GM21360 (cell line): ENCODE measurements at regions not wholly inside any gene's neighbourhood (a gene's known extent, or its start where the extent isn't known, plus 50 kb on each side); places are given as distances from the start of the nearest gene placed in this dataset.
"Not testable (repeated sequence)": the region's sequence is repeated elsewhere in the genome, so short reads cannot be mapped to it uniquely, and the experiment has no call there.

Experiments used
- ATAC-seq: cut with Tn5 transposase; IDR thresholded peaks from one replicate; pipeline ENCODE4 v1.9.1; 2021; ENCODE audit warnings: mild to moderate bottlenecking, moderate library complexity; ENCODE audit not compliant: unreplicated experiment

DNA sequence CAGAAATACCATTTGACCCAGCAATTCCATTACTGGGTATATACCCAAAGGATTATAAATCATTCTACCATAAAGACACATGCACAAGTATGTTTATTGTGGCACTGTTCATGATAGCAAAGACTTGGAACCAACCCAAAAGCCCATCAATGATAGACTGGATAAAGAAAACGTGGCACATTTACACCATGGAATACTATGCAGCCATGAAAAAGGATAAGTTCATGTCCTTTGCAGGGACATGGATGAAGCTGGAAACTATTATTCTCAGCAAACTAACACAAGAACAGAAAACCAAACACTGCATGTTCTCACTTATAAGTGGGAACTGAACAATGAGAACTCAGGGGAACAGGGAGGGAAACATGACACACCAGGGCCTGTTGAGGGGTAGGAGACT lies 1103.4 kb downstream of the TBL1XR1 start:
- not testable (repeated sequence) for ATAC-seq

DNA sequence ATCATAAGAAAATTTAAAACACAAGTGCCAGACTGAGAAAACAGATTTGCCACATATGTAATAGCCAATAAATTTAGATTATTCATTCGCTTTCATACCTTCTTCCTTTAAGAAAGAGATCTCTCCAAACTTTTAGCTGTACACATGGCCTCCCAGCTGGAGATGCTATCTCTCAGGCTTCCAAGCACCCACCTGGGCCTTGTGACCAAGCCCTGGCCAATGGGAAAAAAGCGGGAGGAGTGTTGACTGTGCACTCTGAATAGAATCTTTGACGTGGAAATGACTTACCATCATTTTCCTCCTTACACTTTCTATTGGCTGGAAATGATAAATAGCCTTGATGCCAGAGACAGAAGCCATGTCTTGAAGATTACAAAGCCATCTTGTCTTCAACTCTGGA lies 1106.6 kb downstream of the TBL1XR1 start:
- ATAC-seq = no peak

DNA sequence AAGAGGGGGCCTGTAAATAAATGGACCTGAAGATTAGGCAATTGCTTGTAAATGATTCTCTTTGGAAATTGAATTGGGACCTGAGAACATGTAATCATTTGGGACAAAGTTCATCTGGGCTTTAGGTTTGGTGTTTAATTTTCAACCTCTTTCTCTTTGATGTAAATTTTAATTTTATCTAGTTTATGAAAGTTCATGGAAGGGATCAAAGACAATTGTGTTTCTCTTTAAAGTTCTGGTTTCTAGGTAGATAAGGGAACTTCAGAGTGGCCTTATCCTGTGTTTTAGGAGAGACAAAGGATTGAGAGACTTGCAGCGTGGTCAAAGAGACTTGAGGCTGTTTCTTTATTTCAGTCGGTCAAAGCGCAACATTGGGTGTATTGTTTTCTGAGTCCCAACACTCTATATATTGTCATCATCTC lies 1108.3 kb downstream of the TBL1XR1 start:
- no peak for ATAC-seq

DNA sequence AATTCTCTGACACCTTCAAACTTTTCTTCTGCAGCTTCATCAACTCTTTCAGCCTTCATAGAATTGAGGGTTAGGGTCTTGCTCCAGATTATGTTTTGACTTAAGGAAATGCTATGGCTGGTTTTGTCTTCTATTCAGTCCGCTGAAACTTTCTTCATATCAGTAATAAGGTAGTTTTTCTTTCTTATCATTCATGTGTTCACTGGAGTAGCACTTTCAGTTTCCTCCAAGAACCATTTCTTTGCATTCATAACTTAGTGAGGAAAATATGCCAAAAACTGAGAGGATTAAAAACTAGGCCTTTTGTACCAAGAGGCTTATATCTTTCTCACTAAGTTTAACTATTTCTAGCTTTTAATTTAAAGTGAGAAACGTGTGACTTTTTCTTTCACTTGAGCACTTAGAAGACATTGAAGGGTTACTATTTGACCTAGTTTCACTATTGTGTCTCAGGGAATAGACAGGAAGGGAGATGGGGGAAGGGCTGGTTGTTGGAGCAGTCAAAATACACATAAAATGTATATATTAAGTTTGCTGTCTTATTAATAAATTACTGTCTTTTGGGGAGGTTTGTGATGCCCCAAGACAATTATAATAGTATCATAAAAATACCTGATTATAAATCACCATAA lies 1110.1 kb downstream of the TBL1XR1 start:
- ATAC-seq = no peak

DNA sequence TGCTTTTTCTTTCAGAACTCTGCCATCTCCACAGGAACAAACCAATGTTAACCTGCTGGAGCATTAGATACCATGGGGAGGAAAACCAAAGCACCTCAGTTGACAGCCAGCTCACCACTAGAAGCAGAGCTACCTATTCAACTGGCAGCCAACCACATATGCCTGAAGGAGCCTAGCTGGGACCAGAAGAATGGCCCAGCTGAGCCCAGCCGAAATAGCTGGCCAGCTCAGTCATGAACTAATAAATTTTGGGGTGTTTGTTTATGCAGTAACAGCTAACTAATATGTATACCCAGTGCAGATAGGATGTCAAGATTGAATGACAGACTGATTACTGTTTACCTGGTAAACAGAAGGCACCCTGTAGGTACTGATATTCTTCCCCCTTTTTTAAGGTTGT lies 1117.5 kb downstream of the TBL1XR1 start:
- no peak for ATAC-seq

DNA sequence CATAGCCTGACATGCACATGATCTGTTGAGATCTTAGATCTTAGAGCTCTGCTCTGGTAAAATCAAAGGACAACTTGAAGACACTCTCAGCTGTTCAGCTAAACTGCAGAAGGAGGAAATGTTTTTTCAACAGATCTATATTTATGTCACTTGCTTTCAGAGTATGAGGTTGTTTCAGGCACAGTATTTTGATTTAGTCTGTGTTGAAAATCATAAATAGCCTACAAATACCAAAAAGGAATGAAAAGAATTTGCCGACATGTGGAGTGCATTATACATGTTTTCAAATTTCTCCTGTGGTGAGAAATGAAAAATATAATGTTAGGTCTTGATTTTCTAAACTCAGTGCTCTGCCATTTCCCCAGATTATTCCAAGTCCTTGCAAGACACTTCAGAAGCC lies 1118.4 kb downstream of the TBL1XR1 start:
- ATAC-seq = no peak

DNA sequence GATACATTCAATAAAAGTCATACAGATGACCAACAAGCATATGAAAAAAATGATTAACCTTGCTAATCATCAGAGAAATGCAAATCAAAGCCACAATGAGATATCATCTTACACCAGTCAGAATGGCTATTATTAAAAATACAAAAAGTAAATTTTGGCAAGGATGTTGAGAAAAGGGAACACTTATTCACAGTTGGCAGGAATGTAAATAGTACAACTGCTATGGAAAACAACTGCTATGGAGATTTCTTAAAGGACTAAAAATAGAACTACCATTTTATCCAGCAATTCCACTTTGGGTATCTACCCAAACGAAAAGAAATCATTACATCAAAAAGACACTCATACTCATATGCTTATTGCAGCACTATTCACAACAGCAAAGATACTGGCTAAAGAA lies 1121.8 kb downstream of the TBL1XR1 start:
- ATAC-seq = no peak

DNA sequence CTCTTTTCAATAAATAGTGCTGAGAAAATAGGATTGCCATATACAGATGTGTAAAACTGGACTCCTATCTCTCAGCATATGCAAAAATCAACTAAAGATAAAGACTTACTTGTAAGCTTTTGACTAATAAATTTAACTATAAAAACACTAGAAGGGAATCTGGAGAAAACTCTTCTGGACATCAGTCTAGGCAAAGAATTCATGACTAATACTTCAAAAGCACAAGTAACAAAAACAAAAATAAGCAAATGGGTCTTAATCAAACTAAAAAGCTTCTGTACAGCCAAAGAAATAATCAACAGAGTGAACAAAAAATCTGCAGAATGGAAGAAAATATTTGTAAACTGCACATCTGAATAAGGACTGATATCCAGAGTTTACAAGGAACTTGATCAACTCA lies 1122.2 kb downstream of the TBL1XR1 start:
- ATAC-seq = no peak

DNA sequence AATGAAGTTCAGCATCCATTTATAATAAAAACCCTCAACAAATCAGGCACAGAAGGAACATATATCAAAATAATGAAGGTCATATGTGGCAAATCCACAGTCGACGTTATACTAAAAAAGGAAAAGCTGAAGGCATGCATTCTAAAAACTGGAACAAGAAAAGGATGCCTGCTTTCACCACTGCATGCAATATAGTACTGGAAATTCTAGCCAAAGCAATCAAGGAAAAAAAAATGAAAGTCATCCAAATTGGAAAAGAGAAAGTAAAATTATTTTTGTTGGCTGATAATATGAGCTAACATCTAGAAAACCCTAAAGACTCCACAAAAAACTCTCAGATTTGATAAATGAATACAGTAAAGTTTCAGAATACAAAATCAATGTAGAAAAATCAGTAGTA lies 1123.2 kb downstream of the TBL1XR1 start:
- no peak for ATAC-seq

DNA sequence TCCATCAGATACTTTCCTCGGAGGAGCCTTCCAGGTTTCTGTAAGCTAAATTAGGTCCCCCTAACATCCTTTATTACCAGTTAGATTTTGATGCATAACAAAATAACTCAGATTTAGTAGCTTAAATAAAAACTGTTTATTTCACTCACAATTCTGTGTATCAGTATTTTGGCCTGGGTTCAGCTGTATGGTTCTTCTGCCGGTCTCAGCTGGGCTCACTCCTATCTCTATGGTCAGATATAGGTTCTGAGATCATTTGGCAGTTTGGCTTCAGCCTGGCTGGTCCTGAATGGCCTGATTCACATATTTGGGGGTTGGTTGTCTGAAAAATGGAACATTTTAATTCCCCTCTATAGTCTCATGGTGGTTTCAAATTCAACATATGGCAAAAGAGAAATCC lies 1125.3 kb downstream of the TBL1XR1 start:
- no peak for ATAC-seq

DNA sequence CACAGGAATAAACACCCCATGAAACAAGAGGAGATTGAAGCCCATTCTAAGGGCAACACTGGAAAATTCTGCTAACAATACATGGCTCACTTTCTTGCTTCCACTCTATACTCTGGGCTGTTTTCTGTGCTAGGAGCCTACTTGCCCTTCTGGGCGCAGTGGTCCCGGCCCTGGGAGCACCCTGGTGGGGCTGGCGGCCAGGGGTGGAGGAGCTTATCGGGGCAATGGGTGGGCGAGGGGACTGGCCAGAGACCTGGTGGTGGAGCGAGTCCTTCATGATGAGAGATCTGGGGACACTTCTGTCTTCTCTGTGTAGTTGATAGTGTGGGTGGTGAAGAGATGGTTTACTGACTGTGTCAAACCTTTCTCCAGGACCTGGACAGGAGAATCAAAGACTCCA lies 1128.5 kb downstream of the TBL1XR1 start:
- ATAC-seq = no peak

DNA sequence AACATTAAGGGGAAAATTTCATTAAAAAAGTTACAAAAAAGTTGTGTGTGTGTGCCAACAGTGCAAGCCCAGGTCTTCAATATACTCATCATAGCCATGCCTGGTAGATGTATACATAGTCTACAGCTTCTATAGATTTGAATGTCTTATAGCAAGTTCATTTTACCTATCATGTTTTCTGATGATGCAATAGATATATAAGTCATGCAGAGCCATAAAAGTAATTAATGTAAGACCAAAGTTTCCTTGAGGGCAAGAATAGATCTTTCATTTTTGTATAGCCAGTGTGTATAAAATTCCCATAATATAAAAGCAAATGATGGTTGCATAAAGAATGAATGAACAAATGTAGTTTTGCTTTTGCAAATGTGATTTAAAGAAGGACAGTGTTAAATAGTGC lies 1138.4 kb downstream of the TBL1XR1 start:
- ATAC-seq = no peak

DNA sequence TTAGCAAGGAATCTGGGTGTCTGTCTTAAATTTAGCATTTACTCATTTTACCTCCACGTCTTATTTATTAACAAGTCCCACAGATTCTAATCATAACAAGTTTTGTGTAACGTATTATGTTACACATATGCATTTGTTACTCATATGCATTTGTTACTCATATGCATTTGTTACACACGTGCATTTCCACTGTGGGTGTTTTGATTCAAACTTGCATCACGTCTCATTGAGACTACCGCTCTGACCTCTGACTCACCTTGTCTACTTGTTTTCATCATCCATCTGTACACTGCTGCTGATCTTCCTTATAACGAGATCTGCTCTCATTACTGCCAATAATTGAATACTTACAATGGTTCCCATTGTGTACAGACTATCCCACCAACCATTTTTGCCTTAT lies 1141.4 kb downstream of the TBL1XR1 start:
- ATAC-seq = no peak

DNA sequence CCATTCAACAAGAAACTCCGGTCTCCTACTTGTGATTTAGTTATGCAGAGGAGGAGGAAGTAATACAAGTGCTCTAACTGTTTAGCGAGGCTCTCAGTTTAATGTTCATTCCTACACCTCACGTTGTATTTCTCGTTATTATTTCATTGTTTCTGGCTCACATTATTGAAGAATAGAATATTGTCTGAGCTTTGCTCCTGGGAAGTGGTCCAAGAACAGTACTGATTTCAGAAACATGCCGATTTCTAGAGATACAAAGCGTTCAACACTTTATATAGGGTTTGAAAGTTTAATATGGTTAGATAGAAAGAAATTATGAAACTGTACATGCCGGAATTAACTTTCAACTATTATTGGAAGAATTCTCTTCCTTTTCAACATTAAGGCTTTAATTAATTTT lies 1145.5 kb downstream of the TBL1XR1 start:
- no peak for ATAC-seq

DNA sequence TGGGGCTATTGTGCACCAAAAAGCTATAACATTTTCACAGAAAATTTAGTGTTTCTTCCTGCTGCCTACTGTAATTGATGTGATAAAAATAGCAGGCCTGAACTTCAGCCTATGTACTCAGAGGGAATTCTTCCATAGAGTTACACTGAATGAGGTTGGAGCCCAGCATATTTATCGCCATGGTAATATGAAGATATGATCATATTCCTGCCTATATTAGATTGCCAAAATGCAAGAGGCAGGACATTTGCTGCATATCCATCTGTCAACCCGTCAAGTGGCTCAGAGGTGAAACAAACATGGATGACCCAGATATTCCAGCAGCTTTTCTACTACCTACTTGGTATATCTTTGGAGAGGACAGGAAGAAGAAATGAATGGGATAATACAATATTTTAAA lies 1150.6 kb downstream of the TBL1XR1 start:
- no peak for ATAC-seq

DNA sequence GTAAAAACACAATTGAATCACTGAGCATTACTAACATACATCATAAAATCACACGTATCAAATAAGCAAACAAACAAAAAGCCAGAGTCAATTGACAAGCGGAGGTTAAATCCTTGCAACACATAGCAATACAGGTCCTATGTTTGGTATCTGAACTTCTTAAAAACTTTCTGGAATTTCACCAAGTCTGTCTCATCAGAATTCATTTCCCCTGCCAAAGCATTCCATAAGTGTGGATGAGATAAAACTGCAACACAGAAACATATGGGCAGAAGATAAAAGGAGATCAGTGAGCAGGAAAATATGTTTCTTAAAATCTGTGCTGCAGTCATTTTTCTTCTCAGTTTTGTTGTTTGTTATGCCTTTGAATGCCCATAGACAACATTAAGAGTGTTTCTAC lies 1155.5 kb downstream of the TBL1XR1 start:
- no peak for ATAC-seq

DNA sequence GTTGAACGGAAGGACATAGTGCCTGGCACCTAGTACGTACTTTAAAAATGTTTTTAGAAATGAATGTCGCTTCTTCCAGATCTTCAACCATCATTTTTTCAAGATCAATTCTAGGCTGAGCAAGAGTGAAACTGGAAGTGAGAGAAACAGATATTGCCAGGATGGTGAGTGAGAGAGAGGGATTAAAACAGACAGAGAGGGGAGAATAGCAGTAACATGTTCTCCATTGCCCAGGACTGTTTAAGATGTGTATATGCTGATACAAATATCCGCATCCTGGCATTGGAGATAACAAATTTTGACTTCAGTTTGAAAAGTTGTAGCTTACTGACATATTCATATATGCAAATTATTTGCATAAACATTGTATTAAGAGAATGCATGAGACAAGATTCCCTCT lies 1156.1 kb downstream of the TBL1XR1 start:
- no peak for ATAC-seq

DNA sequence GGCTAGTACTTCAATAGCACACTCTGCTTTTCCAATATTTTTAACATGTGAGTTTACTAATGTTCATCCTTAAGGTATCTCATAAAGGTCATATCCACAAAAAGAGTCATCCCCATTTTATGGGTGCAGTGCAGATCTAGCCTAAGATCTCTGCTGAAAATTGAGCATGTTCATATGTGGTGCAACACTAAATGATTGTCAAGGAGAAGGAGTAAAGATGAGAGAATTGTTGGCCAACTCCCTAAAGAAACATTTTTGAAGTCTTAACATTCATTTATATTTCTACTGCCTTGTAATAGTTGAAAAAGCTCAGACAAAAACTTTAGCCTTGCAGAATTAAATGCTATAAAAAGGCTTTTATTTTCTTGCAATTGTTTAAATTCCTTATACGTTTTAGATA lies 1159.6 kb downstream of the TBL1XR1 start:
- ATAC-seq = no peak

DNA sequence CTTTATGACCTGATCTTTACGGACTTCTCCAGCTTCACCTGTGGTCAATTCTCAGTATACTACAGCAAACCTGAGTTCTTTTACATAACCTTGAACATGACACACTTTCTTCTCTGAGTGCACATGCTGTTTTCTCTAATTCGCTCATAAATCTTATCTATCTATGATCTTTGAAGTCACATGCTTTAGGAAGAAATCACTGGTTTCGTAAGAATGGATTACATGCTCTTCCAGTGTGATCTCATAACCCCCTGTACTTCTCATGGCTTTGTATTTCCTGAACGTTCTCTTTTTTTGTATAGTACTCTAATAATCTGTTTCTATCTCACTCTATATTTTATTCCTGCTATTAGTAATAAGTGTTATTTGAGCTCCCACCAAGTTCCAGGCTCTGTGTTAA lies 1165.2 kb downstream of the TBL1XR1 start:
- no peak for ATAC-seq

DNA sequence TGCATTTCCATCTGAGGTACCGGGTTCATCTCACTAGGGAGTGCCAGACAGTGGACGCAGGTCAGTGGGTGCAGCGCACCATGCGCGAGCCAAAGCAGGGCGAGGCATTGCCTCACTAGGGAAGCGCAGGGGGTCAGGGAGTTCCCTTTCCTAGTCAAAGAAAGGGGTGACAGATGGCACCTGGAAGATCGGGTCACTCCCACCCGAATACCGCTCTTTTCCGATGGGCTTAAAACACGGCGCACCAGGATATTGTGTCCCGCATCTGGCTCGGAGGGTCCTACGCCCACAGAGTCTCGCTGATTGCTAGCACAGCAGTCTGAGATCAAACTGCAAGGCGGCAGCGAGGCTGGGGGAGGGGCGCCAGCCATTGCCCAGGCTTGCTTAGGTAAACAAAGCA lies 1157.1 kb downstream of the NAALADL2 start:
- ATAC-seq = not testable (repeated sequence)

DNA sequence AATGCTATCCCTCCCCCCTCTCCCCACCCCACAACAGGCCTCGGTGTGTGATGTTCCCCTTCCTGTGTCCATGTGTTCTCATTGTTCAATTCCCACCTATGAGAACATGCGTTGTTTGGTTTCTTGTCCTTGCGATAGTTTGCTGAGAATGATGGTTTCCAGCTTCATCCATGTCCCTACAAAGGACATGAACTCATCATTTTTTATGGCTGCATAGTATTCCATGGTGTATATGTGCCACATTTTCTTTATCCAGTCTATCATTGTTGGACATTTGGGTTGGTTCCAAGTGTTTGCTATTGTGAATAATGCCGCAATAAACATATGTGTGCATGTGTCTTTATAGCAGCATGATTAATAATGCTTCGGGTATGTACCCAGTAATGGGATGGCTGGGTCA lies 1156.1 kb downstream of the NAALADL2 start:
- not testable (repeated sequence) for ATAC-seq

DNA sequence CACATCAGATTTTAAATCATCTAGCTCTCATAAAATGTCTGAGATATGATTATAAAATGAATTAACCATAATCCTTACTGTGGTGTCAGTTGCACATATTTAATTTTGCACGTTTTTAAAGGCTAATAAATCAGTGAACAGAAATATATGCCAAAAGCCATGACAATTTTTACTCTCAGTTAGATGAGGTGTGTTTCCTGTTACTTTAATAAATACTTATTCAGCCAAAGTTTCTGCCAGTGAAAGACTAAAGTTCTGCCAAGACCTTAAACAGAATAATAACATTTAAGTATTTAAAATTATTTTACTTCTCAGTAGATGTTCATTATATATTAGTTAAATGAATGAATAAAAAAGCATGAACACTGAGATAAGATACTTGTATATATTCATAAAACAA lies 1150.1 kb downstream of the NAALADL2 start:
- no peak for ATAC-seq

DNA sequence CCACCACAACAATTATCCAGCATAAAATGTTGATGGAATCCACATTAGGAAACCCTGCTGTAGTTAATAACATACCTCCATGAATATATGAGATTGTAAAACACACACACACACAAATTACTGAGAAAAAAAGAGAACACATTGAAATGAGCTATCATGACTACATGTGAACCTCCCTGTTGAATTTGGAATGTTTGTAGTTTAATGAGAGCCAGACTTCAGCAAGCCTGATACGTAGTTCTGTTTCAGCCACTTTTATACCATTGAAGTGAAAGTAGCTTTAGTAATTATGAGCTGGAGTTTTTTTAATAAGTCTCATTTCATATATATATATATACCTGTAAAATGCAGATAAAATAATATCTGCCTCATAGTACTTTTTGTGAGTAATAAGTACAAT lies 1146.4 kb downstream of the NAALADL2 start:
- ATAC-seq = no peak

DNA sequence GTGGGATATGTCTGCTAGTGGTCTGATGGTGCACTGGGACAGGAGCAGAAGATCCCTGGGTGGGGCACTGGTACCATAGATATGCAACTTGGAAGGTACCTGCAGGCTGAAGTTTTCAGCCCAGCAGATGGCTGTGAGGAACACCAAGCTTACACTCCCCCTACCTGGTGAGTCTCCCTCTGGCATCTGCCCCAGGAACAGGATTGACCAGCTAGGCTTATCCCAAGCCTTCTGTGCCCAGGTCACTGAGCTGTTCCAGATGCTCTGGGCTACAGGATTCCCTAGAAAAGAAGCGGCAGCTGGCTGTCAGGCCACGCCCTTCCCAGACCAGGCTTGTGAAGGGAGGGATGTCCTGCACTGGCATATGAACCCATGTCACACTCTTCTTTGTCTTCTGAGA lies 1130.0 kb downstream of the NAALADL2 start:
- ATAC-seq = no peak
